ENCODE measurements at regions not wholly inside any gene's neighbourhood (a gene's known extent, or its start where the extent isn't known, plus 50 kb on each side); places are given as distances from the start of the nearest gene placed in this dataset.
"Not testable (repeated sequence)": the region's sequence is repeated elsewhere in the genome, so short reads cannot be mapped to it uniquely, and the experiment has no call there.

DNA sequence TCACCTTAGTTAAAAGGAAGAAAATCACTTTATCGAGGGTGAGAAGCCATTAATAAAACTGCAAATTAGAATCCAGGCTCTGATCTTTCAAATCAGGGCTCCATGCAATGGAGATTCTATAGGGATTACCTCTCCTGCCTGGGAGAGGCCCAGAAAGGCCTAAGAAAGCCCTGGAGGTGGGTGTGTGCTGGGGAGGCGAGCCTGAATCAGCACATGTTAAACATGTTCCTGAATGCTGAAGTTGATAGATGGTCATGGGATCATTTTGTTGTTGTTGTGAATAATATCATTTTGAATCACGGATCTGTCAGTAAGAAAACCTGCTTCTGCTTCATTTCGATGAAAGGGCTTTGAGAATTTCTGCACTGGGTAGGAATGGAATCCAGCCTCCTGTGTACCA lies 254.3 kb downstream of the ACKR3 start:
- no peak overlapping the region for H3K4me3 ChIP-seq
- in situ Hi-C loops (cut with MboI; ENCODE audit: low sequenced_read_pairs): no loop called here

GRCh38 chr2:236824836-236825235 lies 255.2 kb downstream of the ACKR3 start:
- no peak for DNase-seq (ENCODE audit: low spot score in 2 of 2)
- H3K27me3 ChIP-seq (ENCODE audit: low read depth): no peaks in the 10 kb centered on the region
- no peaks in the 10 kb centered on the region for H3K36me3 ChIP-seq (replicated peaks)
- in situ Hi-C loops (cut with MboI; ENCODE audit: low sequenced_read_pairs): no loop called here
- no peak overlapping the region for H3K4me3 ChIP-seq
- H3K9me3 ChIP-seq: no peaks in the 10 kb centered on the region
- H3K4me1 ChIP-seq: peaks cover 4% of the 10 kb centered on the region

More for the DNA sequence above, 254.3 kb downstream of the ACKR3 start:
- H3K9me3 ChIP-seq: no peaks in the 10 kb centered on the region
- no peaks in the 10 kb centered on the region for H3K36me3 ChIP-seq (replicated peaks)
- peaks cover 4% of the 10 kb centered on the region for H3K4me1 ChIP-seq
- DNase-seq (ENCODE audit: low spot score in 2 of 2): no peak
- H3K27me3 ChIP-seq (ENCODE audit: low read depth): no peaks in the 10 kb centered on the region

GRCh38 chr2:236825989-236826510 lies 256.4 kb downstream of the ACKR3 start:
- in situ Hi-C loops (cut with MboI; ENCODE audit: low sequenced_read_pairs): no loop called here
- H3K4me3 ChIP-seq: no peak overlapping the region
- DNase-seq (ENCODE audit: low spot score in 2 of 2): no peak
- peaks cover 4% of the 10 kb centered on the region for H3K4me1 ChIP-seq
- H3K9me3 ChIP-seq: no peaks in the 10 kb centered on the region
- no peaks in the 10 kb centered on the region for H3K36me3 ChIP-seq (replicated peaks)
- no peaks in the 10 kb centered on the region for H3K27me3 ChIP-seq (ENCODE audit: low read depth)

GRCh38 chr2:236826606-236827156 lies 257.1 kb downstream of the ACKR3 start:
- peaks cover 4% of the 10 kb centered on the region for H3K4me1 ChIP-seq
- H3K4me3 ChIP-seq: no peak overlapping the region
- H3K36me3 ChIP-seq (replicated peaks): no peaks in the 10 kb centered on the region
- no peaks in the 10 kb centered on the region for H3K9me3 ChIP-seq
- no peaks in the 10 kb centered on the region for H3K27me3 ChIP-seq (ENCODE audit: low read depth)
- DNase-seq (ENCODE audit: low spot score in 2 of 2): no peak
- in situ Hi-C loops (cut with MboI; ENCODE audit: low sequenced_read_pairs): no loop called here

DNA sequence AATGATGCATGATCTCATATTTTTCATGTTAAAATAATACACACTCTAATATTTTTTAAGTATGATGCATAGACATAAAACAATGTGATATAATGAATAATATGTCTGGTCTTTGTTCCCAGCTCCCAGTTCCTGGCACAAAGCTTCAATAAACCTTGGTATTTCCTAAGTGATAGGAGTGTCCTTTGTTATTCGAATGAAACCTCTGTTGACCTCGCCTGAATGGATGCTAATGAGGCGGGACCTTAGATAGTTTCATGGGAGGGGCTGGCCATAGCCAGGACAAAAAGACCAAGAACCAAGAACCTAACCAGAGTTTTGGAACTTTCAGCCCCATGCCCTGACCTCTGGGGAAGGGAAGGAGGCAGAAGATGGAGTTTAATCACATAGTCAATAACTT lies 257.7 kb upstream of the COPS8 start:
- H3K9me3 ChIP-seq: no peaks in the 10 kb centered on the region
- in situ Hi-C loops (cut with MboI; ENCODE audit: low sequenced_read_pairs): no loop called here
- H3K27me3 ChIP-seq (ENCODE audit: low read depth): no peaks in the 10 kb centered on the region
- DNase-seq (ENCODE audit: low spot score in 2 of 2): peak; percentile 36 to 65
- H3K4me1 ChIP-seq: peaks cover 4% of the 10 kb centered on the region
- no peaks in the 10 kb centered on the region for H3K36me3 ChIP-seq (replicated peaks)
- H3K4me3 ChIP-seq: no peak overlapping the region

DNA sequence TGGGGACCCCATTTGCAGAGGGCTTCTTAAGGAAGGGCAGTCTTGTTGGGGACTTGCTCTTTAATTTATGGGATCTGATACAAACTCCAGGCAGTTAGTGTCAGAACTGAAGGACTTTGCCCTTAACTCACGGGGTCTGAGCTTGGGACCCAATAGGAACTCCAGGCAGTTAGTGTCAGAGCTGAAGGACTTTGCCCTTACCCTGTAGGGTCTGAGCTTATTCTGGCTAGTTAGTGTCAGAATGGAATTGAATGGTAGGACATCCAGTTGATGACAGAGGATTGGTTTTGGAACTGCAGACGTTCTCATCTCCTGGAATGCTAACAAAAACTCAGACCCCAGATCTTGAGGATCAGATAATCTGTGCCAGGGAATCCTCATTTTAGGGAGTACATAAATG lies 256.9 kb upstream of the COPS8 start:
- peaks cover 4% of the 10 kb centered on the region for H3K4me1 ChIP-seq
- no peaks in the 10 kb centered on the region for H3K36me3 ChIP-seq (replicated peaks)
- no peaks in the 10 kb centered on the region for H3K9me3 ChIP-seq
- in situ Hi-C loops (cut with MboI; ENCODE audit: low sequenced_read_pairs): no loop called here
- H3K4me3 ChIP-seq: no peak overlapping the region
- no peaks in the 10 kb centered on the region for H3K27me3 ChIP-seq (ENCODE audit: low read depth)
- DNase-seq (ENCODE audit: low spot score in 2 of 2): no peak

DNA sequence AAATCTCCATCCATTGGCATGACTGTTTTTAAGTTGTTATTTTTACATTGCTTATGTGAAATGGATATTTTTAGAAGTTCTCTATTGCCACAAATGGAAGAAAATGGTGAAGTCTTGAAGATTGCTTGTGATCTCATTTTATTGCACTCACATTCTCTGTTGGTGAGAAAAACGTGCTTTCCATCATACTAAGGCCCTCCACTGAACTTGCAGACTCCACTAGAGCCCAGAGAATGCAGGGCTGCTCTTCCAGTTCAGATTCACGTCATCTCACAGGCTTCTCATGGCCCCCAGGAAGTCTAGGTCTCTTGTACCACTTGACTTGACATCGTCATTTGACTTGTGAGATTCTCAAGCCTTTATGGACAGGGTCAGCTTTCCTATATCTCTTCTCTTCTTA lies 254.8 kb upstream of the COPS8 start:
- H3K4me1 ChIP-seq: peaks cover 4% of the 10 kb centered on the region
- H3K36me3 ChIP-seq (replicated peaks): no peaks in the 10 kb centered on the region
- in situ Hi-C loops (cut with MboI; ENCODE audit: low sequenced_read_pairs): no loop called here
- H3K9me3 ChIP-seq: no peaks in the 10 kb centered on the region
- no peak overlapping the region for H3K4me3 ChIP-seq
- DNase-seq (ENCODE audit: low spot score in 2 of 2): no peak
- no peaks in the 10 kb centered on the region for H3K27me3 ChIP-seq (ENCODE audit: low read depth)

- H3K4me1 ChIP-seq: peaks cover 4% of the 10 kb centered on the region
- no peaks in the 10 kb centered on the region for H3K9me3 ChIP-seq
- no peak for DNase-seq (ENCODE audit: low spot score in 2 of 2)
- H3K36me3 ChIP-seq (replicated peaks): no peaks in the 10 kb centered on the region
- in situ Hi-C loops (cut with MboI; ENCODE audit: low sequenced_read_pairs): no loop called here
- H3K4me3 ChIP-seq: no peak overlapping the region
- H3K27me3 ChIP-seq (ENCODE audit: low read depth): no peaks in the 10 kb centered on the region
These were observed 254.0 kb upstream of the COPS8 start for GRCh38 chr2:236831698-236832097.

GRCh38 chr2:236833501-236834073 lies 252.1 kb upstream of the COPS8 start:
- Histone ChIP-seq H3K27me3 (ENCODE audit: low read depth) (no peaks in the 10 kb centered on the region), H3K9me3 (no peaks in the 10 kb centered on the region), H3K4me3 (no peak overlapping the region), H3K36me3 (replicated peaks) (no peaks in the 10 kb centered on the region), H3K4me1 (no peaks in the 10 kb centered on the region)
- no peak for DNase-seq (ENCODE audit: low spot score in 2 of 2)
- in situ Hi-C loops (cut with MboI; ENCODE audit: low sequenced_read_pairs): no loop called here

DNA sequence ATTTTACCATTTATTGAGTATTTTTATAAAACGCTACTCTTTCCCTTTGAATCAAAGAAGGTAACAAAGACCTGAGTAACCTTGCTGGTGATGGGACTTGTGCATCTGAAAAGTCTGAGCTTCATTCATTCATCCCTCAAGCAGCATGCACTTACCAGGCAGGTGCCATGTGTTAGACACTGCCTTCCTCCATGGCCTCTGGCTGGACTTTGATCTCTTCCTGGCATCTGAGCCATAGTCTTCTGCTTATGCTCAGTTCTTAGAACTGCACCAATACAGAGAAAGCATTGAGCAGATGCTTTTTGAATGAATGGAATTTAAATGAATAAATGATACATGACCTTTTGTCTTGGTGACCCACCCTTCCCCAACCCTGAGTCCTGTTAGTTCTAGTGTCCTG lies 251.4 kb upstream of the COPS8 start:
- in situ Hi-C loops (cut with MboI; ENCODE audit: low sequenced_read_pairs): no loop called here
- Histone ChIP-seq H3K9me3 (no peaks in the 10 kb centered on the region), H3K4me1 (no peaks in the 10 kb centered on the region), H3K4me3 (no peak overlapping the region), H3K27me3 (ENCODE audit: low read depth) (no peaks in the 10 kb centered on the region), H3K36me3 (replicated peaks) (no peaks in the 10 kb centered on the region)
- no peak for DNase-seq (ENCODE audit: low spot score in 2 of 2)

GRCh38 chr2:236835307-236836024 lies 250.2 kb upstream of the COPS8 start:
- Histone ChIP-seq H3K4me3 (no peak overlapping the region), H3K4me1 (no peaks in the 10 kb centered on the region), H3K36me3 (replicated peaks) (no peaks in the 10 kb centered on the region), H3K27me3 (ENCODE audit: low read depth) (no peaks in the 10 kb centered on the region), H3K9me3 (no peaks in the 10 kb centered on the region)
- in situ Hi-C loops (cut with MboI; ENCODE audit: low sequenced_read_pairs): no loop called here
- DNase-seq (ENCODE audit: low spot score in 2 of 2): no peak

DNA sequence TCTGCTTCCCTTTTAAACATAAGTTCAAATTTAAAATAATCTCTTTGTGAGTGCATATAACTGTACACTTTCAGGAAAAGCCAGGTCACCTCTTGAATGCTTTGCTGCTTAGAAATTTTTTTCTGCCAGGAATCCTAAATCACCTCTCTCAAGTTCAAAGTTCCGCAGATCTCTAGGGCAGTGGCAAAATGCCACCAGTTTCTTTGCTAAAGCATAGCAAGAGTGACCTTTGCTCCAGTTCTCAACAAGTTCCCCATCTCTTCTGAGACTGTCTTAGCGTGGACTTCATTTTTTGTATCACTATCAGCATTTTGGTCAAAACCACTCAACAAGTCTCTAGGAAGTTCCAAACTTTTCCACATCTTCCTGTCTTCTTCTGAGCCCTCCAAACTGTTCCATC lies 249.7 kb upstream of the COPS8 start:
- H3K27me3 ChIP-seq (ENCODE audit: low read depth); H3K4me3 ChIP-seq; in situ Hi-C loops (cut with MboI; ENCODE audit: low sequenced_read_pairs); H3K36me3 ChIP-seq (replicated peaks); DNase-seq (ENCODE audit: low spot score in 2 of 2); H3K4me1 ChIP-seq; H3K9me3 ChIP-seq: not testable (repeated sequence)

DNA sequence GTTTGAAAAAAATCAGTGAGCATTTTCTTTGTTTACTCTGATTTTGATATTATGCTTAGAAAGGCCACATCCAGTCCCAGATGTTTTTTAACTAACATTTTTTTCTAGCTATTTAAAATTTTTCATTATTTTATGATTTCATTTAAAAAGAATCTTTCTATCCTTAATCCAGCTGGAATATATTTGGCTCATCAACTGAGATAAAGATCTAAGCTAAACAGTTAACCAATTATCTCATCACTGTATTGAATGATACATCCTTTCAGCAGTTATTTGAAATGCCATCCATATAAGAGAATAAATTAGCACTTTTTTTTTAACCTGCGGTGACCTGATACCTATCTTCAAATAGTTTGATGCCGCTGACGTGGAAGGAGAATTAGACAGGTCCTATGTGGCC lies 245.5 kb upstream of the COPS8 start:
- Histone ChIP-seq H3K9me3 (peaks cover 4% of the 10 kb centered on the region; the same call in 1 of the 2 replicates), H3K4me1 (no peaks in the 10 kb centered on the region), H3K4me3 (no peak overlapping the region), H3K36me3 (replicated peaks) (no peaks in the 10 kb centered on the region), H3K27me3 (ENCODE audit: low read depth) (no peaks in the 10 kb centered on the region)
- no peak for DNase-seq (ENCODE audit: low spot score in 2 of 2)
- in situ Hi-C loops (cut with MboI; ENCODE audit: low sequenced_read_pairs): no loop called here

DNA sequence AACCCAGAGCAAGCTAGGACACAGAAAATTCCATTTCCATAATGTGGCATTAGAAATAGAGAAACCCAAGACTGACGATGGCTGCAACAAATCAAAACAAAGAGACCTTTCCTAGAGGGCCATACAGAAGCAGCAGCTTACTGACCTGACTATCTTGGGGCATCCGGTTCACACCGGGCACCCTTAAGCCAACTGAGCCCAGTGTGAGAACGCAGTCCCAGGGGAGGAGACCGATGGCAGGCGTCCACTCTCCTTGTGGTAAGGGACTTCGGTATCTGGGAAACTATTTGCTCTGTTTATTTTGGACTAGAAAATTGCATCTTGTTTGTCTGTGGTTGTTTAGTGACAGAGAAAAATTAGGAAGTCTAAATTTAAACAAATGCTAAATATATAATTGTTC lies 244.8 kb upstream of the COPS8 start:
- in situ Hi-C loops (cut with MboI; ENCODE audit: low sequenced_read_pairs): no loop called here
- no peak for DNase-seq (ENCODE audit: low spot score in 2 of 2)
- no peak overlapping the region for H3K4me3 ChIP-seq
- peaks cover 4% of the 10 kb centered on the region; the same call in 1 of the 2 replicates for H3K9me3 ChIP-seq
- H3K27me3 ChIP-seq (ENCODE audit: low read depth): no peaks in the 10 kb centered on the region
- no peaks in the 10 kb centered on the region for H3K4me1 ChIP-seq
- no peaks in the 10 kb centered on the region for H3K36me3 ChIP-seq (replicated peaks)

Data from HAP-1 (cell line).